NCI-H146 treated with DMSO at 0.1 percent for 48 hours (cell line): ENCODE measurements at regions not wholly inside any gene's neighbourhood (a gene's known extent, or its start where the extent isn't known, plus 50 kb on each side); places are given as distances from the start of the nearest gene placed in this dataset.

ENCODE experiments used
- DNase-seq: peaks from one replicate; lab custom pipeline; 2025; ENCODE audit not compliant: unreplicated experiment; lab: John Stamatoyannopoulos, UW

DNA sequence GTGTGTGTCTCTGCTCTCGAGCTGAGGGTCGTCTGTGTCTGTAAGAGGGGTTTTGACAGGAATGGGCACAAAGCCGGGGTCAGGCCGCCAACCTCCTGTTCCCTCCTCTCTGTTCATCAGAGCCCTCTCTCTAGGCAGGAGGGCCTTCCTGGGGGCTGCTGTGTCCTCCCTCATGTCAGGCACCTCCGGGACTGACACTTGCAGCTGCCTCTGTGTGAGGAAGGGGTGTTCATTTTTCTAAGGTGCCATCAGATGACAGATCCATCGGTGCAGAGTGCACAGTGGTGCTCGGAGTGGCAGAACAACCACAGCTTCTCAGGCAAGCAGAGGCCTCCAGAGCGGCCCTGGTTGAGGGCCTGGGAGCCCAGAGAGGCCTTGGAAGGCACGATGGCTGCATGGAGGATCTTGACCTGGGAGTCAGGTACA is 265.4 kb upstream of the B3GAT1 start:
- no peak for DNase-seq

- DNase-seq, result no peak
Measured at GRCh38 chr11:134676516-134677287, 264.7 kb upstream of the B3GAT1 start.

DNA sequence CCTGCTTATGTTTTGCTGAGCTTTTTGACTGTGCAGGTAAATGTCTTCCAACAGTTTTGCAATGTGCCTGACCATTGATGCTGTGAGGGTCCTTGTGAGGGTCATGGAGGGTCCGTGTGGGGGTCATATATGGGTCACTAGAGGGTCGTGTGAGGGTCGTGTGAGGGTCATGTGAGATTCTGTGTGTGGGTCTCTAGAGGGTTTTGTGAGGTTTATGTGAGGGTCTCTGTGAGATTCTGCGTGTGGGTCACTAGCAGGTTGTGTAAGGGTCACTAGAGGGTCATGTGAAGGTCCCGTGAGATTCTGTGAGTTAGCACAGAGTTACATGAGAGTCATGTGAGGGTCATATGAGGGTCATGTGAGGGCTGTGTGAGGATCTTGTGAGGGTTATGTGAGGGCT is 263.9 kb upstream of the B3GAT1 start:
- no peak for DNase-seq

- DNase-seq, result no peak
Measured at GRCh38 chr11:134674974-134675373, 262.9 kb upstream of the B3GAT1 start.

DNA sequence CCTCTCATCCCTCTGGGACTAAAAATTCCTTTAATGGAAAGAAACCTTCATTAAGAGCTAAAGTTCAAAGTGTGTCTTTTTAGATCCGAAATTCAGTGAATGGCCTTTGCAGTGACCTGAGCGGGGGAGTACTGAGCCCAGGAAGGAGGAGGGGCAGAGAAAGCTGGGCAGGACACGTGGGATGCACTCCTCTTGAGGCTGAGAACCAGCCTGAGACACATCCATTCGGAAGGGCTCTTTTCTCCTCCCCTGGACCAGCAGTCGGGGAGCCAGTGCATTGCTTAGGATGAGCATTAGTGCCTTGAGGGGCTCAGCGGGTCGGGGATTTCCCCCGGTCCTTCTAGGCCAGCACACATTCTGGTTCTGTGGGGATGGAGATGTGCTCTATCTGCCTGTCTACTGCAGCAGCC is 258.9 kb upstream of the B3GAT1 start:
- DNase-seq, result no peak

- no peak for DNase-seq
Measured at GRCh38 chr11:134670247-134670782, 258.3 kb upstream of the B3GAT1 start.

DNA sequence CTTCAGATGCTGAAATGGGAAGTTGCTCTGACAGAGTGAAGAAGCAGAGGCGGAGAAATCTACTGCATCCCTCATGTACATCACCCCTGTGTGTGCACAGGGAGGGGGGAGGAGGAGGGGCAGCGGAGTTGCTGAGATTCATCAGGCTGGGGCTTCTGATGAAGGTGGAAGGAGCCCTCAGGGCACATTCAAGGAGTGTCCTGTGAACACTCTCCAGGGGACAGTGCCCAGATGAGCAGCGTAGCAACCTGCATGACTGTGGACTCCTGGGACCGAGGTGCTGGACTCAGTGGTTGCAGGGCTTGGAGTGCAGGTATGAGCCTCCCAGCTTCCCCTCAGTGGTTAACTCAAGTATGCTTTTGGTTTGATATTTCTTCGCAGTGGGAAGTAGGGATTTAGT is 257.8 kb upstream of the B3GAT1 start:
- no peak for DNase-seq

- DNase-seq, result no peak
Measured at GRCh38 chr11:134668796-134669195, 256.8 kb upstream of the B3GAT1 start.

GRCh38 chr11:134668076-134668475 is 256.0 kb upstream of the B3GAT1 start:
- no peak for DNase-seq

DNA sequence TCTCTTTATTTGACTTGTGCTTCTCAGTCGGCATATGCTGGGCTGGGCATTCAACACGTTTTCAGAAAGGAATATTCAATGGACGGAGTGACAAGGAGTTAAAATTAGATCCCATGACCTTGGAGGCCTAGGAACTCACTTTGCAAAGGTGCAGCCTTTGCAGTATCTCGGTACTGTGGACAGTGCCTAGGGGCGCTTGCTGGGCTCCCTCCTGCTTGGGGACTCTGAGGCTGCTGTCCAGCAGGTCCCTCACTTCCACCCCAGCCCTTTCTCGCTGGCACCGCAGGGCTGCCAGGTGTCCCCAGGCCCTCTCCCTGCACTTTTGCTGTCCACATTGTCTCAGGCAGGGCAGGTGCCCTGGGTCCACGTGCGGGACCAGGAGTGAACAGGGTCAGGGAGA is 255.5 kb upstream of the B3GAT1 start:
- DNase-seq, result no peak

DNA sequence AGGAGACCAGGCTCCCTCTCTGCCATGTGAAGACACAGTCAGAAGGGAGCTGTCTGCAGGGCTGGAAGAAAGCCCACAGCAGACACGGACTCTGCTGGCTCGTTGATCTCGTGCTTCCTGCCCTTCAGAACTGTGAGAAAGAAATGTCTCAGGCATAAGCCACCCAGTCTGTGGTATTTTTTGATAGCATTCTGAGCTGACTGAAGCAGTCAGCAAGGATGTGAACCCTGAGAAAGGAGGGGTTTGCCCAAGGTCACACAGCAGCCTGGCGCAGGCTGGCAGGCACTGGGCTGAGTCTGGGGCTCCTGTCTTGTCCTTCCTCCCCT is 255.1 kb upstream of the B3GAT1 start:
- DNase-seq, result no peak

DNA sequence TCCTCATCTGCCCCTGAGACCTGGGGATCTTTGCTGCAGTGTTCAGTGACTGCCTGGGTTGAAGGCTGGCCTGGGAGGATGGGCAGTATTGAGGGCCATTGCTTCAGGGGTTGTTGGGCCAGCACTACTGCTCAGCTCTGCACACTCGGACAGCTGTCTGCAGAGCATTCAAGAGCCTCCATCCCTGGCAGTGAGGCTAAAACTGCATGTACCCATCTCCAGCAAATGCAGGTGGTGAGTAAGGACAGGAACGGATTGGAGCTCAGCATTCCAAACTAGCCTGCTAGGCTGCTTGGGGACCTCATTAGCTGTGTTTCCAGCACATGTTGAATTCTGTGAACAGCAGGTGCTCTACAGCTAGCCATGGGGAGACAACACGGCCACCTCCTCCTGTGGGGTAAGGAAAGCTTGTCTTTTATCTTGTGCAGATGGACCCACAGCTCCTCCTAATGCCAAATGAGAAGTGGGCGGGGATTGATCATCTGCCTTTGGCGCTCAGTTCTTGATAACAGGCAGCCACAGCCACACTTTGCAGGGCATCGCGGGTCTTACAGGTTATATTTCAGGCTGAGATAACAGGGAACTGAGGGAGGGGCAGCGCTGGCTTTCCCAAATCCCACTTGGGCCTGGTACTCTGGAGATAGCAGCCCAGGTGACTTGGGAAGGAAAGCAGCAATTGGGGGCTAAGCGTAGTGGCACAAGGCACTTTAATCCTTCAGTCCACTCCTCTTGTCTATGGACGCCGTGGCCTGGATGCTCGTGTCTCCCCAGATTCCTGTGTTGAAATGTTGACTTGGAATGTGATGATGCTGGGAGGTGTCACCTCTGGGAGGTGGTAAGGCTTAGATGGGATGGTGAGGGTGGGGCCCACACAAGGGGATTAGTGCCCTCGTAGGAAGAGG is 254.5 kb upstream of the B3GAT1 start:
- no peak for DNase-seq

GRCh38 chr11:134665571-134666270 is 253.7 kb upstream of the B3GAT1 start:
- DNase-seq, result no peak

DNA sequence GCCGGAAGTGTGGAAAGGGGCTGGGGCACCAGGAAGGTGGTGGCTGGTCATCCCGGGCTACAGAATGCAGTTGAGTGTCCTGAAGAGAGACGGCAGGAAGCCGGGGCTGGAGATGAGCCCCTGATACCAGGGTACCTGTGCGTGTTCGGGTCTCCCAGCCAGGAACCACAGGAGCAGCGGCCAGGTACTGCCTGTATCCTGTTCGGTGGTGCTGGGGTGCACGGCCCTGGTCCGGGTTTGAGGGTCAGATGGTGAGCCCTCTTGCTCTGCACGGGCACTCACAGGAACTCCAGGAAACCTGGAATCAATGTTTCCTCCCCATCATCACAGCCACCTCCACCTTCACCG is 253.1 kb upstream of the B3GAT1 start:
- DNase-seq, result no peak

- DNase-seq, result no peak
Measured at GRCh38 chr11:134664447-134665187, 252.6 kb upstream of the B3GAT1 start.

GRCh38 chr11:134663506-134664313 is 251.7 kb upstream of the B3GAT1 start:
- no peak for DNase-seq

DNA sequence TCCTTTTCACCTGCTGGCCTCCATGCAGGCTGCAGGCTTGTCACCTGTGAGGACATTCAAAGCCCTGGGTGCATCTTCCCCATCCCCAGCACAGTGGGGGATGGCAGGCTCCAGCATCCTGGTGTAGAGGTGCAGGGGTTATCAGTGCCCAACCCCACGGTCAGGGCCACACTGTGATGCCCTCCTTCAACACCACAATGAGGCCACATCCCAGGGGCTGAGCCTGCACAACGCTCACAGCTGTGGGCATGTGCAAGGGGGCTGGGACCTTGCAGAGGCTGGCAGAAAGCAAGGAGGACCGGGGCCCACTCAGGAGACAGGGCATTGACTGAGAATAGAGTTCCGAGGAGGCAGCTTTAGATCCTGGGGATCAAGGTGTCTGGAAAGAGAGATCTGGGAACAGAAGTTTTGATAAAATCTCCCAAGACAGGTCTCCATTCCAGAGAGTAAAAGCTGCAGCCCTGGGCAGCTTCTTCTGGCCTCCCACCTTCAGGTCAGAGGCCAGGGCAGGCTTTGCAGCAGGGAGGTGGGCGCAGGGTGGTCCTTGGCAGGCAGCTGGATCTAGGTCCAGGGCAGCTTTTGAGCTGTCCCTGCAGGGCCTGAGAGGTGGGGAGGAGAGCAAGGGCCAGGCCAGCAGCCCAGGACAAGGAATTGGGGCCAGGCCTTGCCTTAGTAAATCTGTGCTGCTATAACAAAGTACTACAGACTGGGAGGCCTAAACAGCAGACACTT is 250.8 kb upstream of the B3GAT1 start:
- DNase-seq, result no peak

DNA sequence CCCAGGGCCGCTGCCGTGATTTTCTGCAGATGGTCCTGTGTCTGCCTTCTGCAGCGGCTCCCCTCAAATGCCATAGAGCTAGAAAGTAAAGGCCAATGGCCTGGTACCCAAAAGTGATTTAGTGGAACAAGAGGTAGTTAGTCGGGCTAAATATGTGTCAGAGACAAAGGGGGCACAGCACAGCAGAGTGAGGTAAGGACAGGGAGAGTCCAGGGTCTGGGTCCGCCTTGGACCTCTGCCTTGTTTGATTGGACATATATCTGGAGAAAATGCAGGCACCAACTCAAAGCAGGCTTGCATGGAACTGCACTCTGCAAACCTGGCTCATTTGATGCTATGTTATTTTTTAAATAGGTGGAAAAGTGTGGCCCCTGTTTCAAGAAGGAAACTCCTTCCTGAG is 249.6 kb upstream of the B3GAT1 start:
- no peak for DNase-seq

DNA sequence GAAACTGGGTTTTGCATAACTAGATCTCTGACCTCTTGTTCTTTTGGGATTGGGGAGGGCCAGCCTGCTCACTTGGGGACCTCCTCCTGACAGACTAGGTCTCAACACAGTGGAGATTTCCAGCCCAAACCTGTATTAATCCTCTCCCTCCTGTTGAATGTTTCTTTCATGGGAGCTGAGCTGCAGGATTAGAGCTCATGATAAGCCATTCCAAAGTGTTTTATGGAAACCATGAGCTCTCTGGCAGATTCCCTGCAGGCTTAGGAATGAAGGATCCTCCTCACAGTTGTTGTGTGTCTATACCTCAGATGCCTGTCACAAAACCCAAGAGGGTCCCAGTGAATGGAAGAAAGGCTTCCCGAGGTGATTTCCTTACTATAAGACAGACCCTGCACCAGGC is 248.4 kb upstream of the B3GAT1 start:
- no peak for DNase-seq
